ENCODE measurements at regions not wholly inside any gene's neighbourhood (a gene's known extent, or its start where the extent isn't known, plus 50 kb on each side); places are given as distances from the start of the nearest gene placed in this dataset.

DNA sequence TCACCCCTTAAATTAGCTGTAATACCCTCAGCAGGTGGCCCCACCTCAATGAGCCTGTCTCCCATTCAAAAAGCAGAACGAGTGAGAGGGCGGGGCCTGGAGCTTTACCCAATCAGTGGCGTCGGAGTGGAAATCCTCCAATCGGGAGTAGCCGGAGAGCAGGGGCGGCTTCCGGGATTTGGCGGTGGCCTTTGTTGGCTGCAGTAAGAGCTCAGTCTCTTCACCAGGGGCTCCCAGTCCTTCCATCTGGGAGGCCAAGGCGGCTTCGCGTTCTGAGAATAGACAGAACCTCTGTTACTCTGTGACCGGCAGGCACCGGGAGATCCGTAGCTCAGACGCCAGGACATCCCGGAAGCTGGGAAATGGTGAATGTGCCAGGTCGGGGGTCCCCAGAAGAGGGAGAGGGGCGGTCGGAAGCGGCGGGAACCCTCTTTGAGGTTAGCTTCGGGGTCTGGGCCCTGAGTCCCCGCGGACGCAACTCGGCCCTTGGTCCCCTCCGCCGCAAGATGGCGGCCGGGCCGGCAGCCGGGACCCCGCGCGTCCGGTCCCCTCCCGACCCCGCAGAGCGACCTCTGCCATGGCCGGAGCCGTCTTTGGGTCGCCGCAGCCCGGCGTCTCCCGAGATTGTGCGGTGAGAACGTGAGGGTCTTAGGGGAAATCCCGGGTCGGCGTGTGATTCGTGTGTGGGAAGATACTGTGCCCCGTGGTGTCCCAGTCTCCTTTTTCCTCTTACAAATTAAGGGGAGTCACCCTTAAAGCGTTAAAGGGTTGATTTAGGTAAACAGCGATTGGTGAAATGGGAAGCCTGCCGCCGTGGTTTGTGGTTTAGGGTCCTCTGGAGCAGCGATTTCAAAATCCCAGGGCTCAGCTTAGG lies 160.3 kb upstream of the ZNF267 start:
- TF ChIP-seq, protein P1, sequence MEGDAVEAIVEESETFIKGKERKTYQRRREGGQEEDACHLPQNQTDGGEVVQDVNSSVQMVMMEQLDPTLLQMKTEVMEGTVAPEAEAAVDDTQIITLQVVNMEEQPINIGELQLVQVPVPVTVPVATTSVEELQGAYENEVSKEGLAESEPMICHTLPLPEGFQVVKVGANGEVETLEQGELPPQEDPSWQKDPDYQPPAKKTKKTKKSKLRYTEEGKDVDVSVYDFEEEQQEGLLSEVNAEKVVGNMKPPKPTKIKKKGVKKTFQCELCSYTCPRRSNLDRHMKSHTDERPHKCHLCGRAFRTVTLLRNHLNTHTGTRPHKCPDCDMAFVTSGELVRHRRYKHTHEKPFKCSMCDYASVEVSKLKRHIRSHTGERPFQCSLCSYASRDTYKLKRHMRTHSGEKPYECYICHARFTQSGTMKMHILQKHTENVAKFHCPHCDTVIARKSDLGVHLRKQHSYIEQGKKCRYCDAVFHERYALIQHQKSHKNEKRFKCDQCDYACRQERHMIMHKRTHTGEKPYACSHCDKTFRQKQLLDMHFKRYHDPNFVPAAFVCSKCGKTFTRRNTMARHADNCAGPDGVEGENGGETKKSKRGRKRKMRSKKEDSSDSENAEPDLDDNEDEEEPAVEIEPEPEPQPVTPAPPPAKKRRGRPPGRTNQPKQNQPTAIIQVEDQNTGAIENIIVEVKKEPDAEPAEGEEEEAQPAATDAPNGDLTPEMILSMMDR (IDR thresholded peaks at IDR 0.05; ENCODE audit: low read depth, low read length): no peak
- peak; percentile 94 for DNase-seq (ENCODE audit: low read depth in 2 of 2)
- H3K4me3 ChIP-seq (replicated peaks in 1 of 2; ENCODE audit: low read depth in 2 of 2, low read length in 2 of 2): peak overlapping the region; percentile 66 to 98

DNA sequence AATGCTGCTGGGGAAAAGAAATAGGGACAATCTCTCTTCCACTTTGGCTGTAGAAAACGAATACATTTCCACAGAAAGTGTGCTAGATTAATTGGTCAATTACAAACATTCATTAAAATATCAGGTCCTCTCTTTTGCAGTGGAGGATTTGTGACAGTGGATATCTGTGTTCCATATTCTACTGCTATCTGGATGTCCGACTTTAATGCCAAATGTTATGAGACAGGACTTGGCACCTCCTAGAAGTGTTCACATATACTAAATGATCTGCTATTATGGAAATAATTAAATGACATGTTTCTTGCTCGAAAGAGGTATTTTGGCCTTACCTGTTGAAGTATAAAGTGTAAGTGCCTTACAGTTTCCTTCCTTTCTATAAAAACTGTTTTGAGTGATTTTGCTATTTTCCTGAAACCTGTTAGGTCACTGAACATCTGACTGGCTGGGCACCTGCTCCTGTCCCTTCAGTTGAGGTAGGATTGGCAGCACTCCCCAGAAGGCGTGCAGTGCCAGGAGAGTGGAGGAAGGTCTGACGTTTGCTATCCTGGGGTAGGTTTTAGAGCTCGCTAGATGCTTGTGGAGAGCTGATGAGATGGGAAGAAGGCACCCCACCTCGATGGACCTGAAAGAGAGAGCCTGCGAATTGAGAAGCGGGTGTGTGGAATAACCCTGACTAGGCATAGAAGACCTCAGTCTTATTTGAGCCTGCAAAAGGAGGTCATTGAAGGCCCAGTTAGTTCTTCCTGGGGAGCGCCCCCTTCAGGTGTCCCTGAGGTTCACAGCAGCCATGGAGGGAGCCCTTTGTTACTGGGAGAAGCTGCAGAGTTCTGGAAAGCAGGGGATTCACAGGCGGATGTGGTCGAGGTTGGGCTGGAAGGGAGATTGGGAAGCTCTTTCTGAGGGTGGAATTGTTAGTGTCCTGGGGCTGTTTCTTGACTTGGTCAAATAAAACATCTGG lies 159.4 kb upstream of the ZNF267 start:
- TF ChIP-seq, protein P1 (IDR thresholded peaks at IDR 0.05; ENCODE audit: low read depth, low read length): peak; percentile 31
- DNase-seq (ENCODE audit: low read depth in 2 of 2): peak in 1 of 2 donors; percentile 9
- H3K4me3 ChIP-seq (replicated peaks in 1 of 2; ENCODE audit: low read depth in 2 of 2, low read length in 2 of 2): peak overlapping the region; percentile 66 to 98

DNA sequence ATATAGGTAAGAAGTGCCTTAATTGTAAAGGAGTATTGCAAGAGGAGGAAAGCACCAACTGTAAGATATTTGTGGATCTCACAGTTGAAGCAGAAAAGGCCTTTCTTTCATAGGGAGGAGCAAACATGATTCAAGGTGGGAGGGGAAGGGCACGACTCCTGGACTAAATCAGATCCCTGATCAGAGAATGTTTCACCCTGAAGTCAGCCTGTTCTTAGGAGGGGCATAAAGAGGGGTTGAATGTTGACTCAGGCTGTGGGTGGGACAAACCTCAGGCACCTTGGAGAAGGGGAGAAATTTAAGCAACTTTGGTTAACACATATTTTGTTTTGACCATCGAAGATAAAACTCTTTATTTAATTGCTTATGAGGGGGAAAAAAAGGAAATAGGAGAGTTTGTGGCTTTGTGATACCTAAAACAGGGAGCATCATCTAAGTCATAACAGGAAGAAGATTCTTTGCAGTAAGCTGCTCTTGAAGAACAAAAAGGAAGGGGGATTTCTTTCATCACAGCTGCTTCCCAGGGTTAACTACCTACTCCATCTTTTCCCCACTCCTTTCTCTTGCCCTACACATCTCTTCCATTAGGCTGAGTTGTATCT lies 158.6 kb upstream of the ZNF267 start:
- TF ChIP-seq, protein P1 (IDR thresholded peaks at IDR 0.05; ENCODE audit: low read depth, low read length): no peak
- DNase-seq (ENCODE audit: low read depth in 2 of 2): peak in 1 of 2 donors; percentile 6
- no peak overlapping the region for H3K4me3 ChIP-seq (replicated peaks in 1 of 2; ENCODE audit: low read depth in 2 of 2, low read length in 2 of 2)

GRCh38 chr16:31715915-31716314 lies 157.7 kb upstream of the ZNF267 start:
- H3K4me3 ChIP-seq (replicated peaks in 1 of 2; ENCODE audit: low read depth in 2 of 2, low read length in 2 of 2): no peak overlapping the region
- TF ChIP-seq, protein P1 (IDR thresholded peaks at IDR 0.05; ENCODE audit: low read depth, low read length): no peak
- DNase-seq (ENCODE audit: low read depth in 2 of 2): no peak

DNA sequence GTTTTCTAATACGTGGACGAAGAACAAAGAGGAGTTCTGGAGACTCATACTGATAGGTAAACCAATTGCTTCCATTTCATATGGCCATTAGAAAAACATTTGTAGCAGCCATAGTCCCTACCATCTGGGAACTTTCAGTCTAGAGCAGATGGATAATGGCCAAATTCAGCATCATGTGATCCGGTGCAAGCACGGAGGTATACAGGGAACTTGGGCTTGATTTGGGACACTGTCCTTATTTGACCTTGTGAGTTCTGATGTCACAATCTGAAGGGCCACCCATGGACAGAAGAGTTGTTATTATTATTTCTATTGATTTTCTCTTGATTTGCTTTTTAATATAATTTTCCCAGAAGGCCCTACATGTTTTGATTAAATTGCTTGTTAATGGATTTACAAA lies 154.6 kb upstream of the ZNF267 start:
- TF ChIP-seq, protein P1 (IDR thresholded peaks at IDR 0.05; ENCODE audit: low read depth, low read length): no peak
- peak in 1 of 2 donors; percentile 18 for DNase-seq (ENCODE audit: low read depth in 2 of 2)
- H3K4me3 ChIP-seq (replicated peaks in 1 of 2; ENCODE audit: low read depth in 2 of 2, low read length in 2 of 2): no peak overlapping the region

DNA sequence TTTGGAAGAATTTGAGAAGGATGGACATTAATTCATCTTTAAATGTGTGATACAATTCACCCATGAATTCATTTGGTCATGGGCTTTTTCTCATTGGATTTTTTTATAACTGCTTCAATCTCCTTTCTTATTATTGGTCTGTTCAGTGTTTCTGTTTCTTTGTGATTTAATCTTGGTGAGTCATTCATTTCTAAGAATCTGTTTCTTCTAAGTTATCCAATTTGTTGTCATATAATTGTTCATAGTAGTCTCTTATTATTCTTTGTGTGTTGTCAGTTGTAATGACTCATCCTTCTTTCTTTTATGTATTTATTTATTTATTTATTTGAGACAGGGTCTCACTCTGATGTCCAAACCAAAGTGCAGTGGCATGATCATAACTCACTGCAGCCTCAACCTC lies 146.1 kb upstream of the ZNF267 start:
- peak in 1 of 2 donors; percentile 13 for DNase-seq (ENCODE audit: low read depth in 2 of 2)
- TF ChIP-seq, protein P1 (IDR thresholded peaks at IDR 0.05; ENCODE audit: low read depth, low read length): no peak
- no peak overlapping the region for H3K4me3 ChIP-seq (replicated peaks in 1 of 2; ENCODE audit: low read depth in 2 of 2, low read length in 2 of 2)

Measured in cardiac fibroblast (primary cell).